ENCODE measurements at regions not wholly inside any gene's neighbourhood (a gene's known extent, or its start where the extent isn't known, plus 50 kb on each side); places are given as distances from the start of the nearest gene placed in this dataset.

- peaks cover 3% of the 10 kb centered on the region for H3K9me3 ChIP-seq (replicated peaks; ENCODE audit: control insufficient read depth, insufficient read depth, low read length)
- no TSS peak for BruUV-seq (replicated peaks)
- DNase-seq (ENCODE audit: low read depth, low spot score) = no peak
- no peak overlapping the region for H3K4me2 ChIP-seq (ENCODE audit: insufficient read depth, low read length)
- H3K4me3 ChIP-seq (replicated peaks in 1 of 3; ENCODE audit: insufficient read depth in 1 of 3, low read depth in 1 of 3, low read length in 3 of 3) = no peak overlapping the region
- H3K36me3 ChIP-seq (ENCODE audit: control insufficient read depth in 2 of 2, extremely low read depth in 1 of 2, insufficient read depth in 2 of 2, low read length in 2 of 2) = no peaks in the 10 kb centered on the region
- FAIRE-seq = no peak
- intact Hi-C loops (cut with micrococcal nuclease) = no loop called here
- dilution Hi-C loops (cut with MboI; ENCODE audit: extremely low pct_ligation_motif_present, low sequenced_read_pairs) = no loop called here
- no peak overlapping the region for H3K9ac ChIP-seq (replicated peaks; ENCODE audit: extremely low read depth, insufficient read depth, low read length)
- H3K27me3 ChIP-seq (ENCODE audit: control insufficient read depth in 2 of 2, insufficient read depth in 2 of 2, low read length in 2 of 2) = no peaks in the 10 kb centered on the region
- no peaks in the 10 kb centered on the region for H4K20me1 ChIP-seq (replicated peaks; ENCODE audit: control insufficient read depth, extremely low read depth, insufficient read depth, low read length)
- H3K9me1 ChIP-seq (replicated peaks; ENCODE audit: control insufficient read depth, extremely low read depth, insufficient read depth, low read length) = no peaks in the 10 kb centered on the region
- H3K4me1 ChIP-seq (ENCODE audit: control insufficient read depth, extremely low read depth, insufficient read depth, low read length) = no peaks in the 10 kb centered on the region
- CTCF ChIA-PET = no interaction called here
- no peak overlapping the region for H2AFZ ChIP-seq (ENCODE audit: low read depth, low read length)
- POLR2A ChIA-PET = no interaction called here
- TF ChIP-seq MYC (IDR thresholded peaks at IDR 0.05; ENCODE audit: low read depth, low read length) (no peak), POLR2AphosphoS5 (IDR thresholded peaks at IDR 0.05; ENCODE audit: insufficient read depth, low read depth, low read length) (no peak), JUN (IDR thresholded peaks at IDR 0.05; ENCODE audit: borderline replicate concordance, insufficient read depth, insufficient read length, low read depth) (no peak), EZH2 (IDR thresholded peaks at IDR 0.05; ENCODE audit: borderline replicate concordance, low read depth, low read length, severe bottlenecking) (no peak), CTCF (IDR thresholded peaks at IDR 0.05; ENCODE audit: extremely low read depth in 1 of 2, insufficient read depth in 1 of 2, low read depth in 1 of 2, low read length in 2 of 2) (no peak), MAX (IDR thresholded peaks at IDR 0.05; ENCODE audit: insufficient read depth, insufficient read length) (no peak), POLR2A (IDR thresholded peaks at IDR 0.05; ENCODE audit: low read depth, low read length) (no peak), GATA2 (IDR thresholded peaks at IDR 0.05; ENCODE audit: insufficient read depth, insufficient read length, low read depth, low read length) (no peak), FOS (IDR thresholded peaks at IDR 0.05; ENCODE audit: borderline replicate concordance, insufficient read depth, low read length) (no peak)
- H3K27ac ChIP-seq (ENCODE audit: insufficient read depth, low read depth, low read length) = no peak overlapping the region
- H3K79me2 ChIP-seq (ENCODE audit: control insufficient read depth, insufficient read depth, low read length) = no peaks in the 10 kb centered on the region
Measured at GRCh38 chr5:45796959-45797553, 100.9 kb upstream of the HCN1 start.

Measured in endothelial cell of umbilical vein (primary cell).